Smooth muscle cell (in vitro differentiated cells): ENCODE measurements at regions not wholly inside any gene's neighbourhood (a gene's known extent, or its start where the extent isn't known, plus 50 kb on each side); places are given as distances from the start of the nearest gene placed in this dataset.

Experiments used
- DNase-seq: peaks from one replicate; lab custom pipeline; 2025; ENCODE audit not compliant: unreplicated experiment; lab: John Stamatoyannopoulos, UW
- H2AFZ ChIP-seq: fragments of 200-600 bp; sonication (generic); 2 replicates; pipeline ENCODE4 v1.6.0; 2016; ENCODE audit warnings: antibody characterized with exemption, low read depth, mild to moderate bottlenecking
- H3F3A ChIP-seq: fragments of 200-600 bp; sonication (generic); 2 replicates; pipeline ENCODE4 v1.6.0; 2017; ENCODE audit warnings: antibody characterized with exemption, low read depth
- H3K27ac ChIP-seq: fragments of 200-600 bp; sonication (generic); 2 replicates; pipeline ENCODE4 v1.5.1; 2016; ENCODE audit warnings: low read depth, mild to moderate bottlenecking
- H3K27me3 ChIP-seq: fragments of 200-600 bp; sonication (generic); 2 replicates; pipeline ENCODE4 v1.6.1; 2016; ENCODE audit warnings: low read depth, mild to moderate bottlenecking
- H3K36me3 ChIP-seq: fragments of 200-600 bp; sonication (generic); 2 replicates; pipeline ENCODE4 v1.5.1; 2016; ENCODE audit warnings: low read depth
- H3K4me1 ChIP-seq: fragments of 200-600 bp; sonication (generic); 2 replicates; pipeline ENCODE4 v1.5.1; 2016; ENCODE audit warnings: low read depth
- H3K4me2 ChIP-seq: fragments of 200-600 bp; sonication (generic); 2 replicates; pipeline ENCODE4 v1.6.0; 2016; ENCODE audit warnings: mild to moderate bottlenecking
- H3K4me3 ChIP-seq: fragments of 200-600 bp; sonication (generic); 2 replicates; pipeline ENCODE4 v1.5.1; 2016; ENCODE audit warnings: mild to moderate bottlenecking
- H3K79me2 ChIP-seq: fragments of 200-600 bp; sonication (generic); 2 replicates; pipeline ENCODE4 v1.6.0; 2016; ENCODE audit warnings: low read depth, mild to moderate bottlenecking
- H3K9ac ChIP-seq: fragments of 200-600 bp; sonication (generic); 2 replicates; pipeline ENCODE4 v1.6.0; 2016; ENCODE audit warnings: low read depth
- H3K9me3 ChIP-seq: fragments of 200-600 bp; sonication (generic); replicated peaks from 2 replicates; pipeline ENCODE4 v1.5.1; 2016; ENCODE audit warnings: low read depth
- H4K20me1 ChIP-seq: fragments of 200-600 bp; sonication (generic); 2 replicates; pipeline ENCODE4 v1.6.0; 2016; ENCODE audit warnings: low read depth
- WGBS: methylation state at CpG from one replicate; pipeline ENCODE4 v1.1.7; 2016; ENCODE audit warnings: low lambda C conversion rate; 5-methylcytosine and 5-hydroxymethylcytosine counted together
- TF ChIP-seq, protein P1 (sequence below): fragments of 200-600 bp; sonication (generic); IDR thresholded peaks from 2 replicates; pipeline ENCODE4 v1.5.1; 2017; ENCODE audit warnings: borderline replicate concordance, mild to moderate bottlenecking, antibody characterized with exemption; ENCODE audit not compliant: insufficient read depth, poor library complexity, severe bottlenecking

DNA sequence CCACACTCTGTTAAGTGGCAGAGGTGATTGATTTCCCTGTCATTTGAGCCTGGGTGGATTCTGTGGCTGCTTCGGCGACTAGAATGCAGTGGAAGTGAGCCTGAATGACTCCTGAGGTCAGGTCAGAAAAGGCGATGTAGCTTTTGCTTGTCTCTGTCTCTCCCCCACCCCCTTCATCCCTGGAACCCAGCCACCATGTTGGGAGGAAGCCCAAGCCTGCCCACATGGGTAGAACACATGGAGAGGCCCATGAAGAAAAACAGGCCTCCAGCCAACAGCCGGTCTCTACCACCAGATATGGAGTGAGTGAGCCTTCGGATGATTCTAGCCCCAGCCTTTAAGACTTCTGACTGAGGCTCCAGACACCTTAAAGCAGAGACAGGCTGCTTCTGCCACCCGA lies 181.0 kb downstream of the TFAP2C start:
- no peaks in the 10 kb centered on the region for H3K9me3 ChIP-seq
- WGBS, result 86% methylated on average over 6 of the region's 6 CpGs
- H3K79me2 ChIP-seq, result no peaks in the 10 kb centered on the region
- TF ChIP-seq, protein P1, sequence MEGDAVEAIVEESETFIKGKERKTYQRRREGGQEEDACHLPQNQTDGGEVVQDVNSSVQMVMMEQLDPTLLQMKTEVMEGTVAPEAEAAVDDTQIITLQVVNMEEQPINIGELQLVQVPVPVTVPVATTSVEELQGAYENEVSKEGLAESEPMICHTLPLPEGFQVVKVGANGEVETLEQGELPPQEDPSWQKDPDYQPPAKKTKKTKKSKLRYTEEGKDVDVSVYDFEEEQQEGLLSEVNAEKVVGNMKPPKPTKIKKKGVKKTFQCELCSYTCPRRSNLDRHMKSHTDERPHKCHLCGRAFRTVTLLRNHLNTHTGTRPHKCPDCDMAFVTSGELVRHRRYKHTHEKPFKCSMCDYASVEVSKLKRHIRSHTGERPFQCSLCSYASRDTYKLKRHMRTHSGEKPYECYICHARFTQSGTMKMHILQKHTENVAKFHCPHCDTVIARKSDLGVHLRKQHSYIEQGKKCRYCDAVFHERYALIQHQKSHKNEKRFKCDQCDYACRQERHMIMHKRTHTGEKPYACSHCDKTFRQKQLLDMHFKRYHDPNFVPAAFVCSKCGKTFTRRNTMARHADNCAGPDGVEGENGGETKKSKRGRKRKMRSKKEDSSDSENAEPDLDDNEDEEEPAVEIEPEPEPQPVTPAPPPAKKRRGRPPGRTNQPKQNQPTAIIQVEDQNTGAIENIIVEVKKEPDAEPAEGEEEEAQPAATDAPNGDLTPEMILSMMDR, result no peak
- H3K36me3 ChIP-seq, result no peaks in the 10 kb centered on the region
- H3K4me3 ChIP-seq, result no peak overlapping the region
- DNase-seq, result no peak
- H3K4me1 ChIP-seq, result peaks cover 23% of the 10 kb centered on the region
- H3K9ac ChIP-seq, result no peak overlapping the region
- no peaks in the 10 kb centered on the region for H3F3A ChIP-seq
- no peaks in the 10 kb centered on the region for H4K20me1 ChIP-seq
- no peak overlapping the region for H2AFZ ChIP-seq
- H3K4me2 ChIP-seq, result no peak overlapping the region
- H3K27ac ChIP-seq, result no peak overlapping the region
- H3K27me3 ChIP-seq, result peaks cover 4% of the 10 kb centered on the region

DNA sequence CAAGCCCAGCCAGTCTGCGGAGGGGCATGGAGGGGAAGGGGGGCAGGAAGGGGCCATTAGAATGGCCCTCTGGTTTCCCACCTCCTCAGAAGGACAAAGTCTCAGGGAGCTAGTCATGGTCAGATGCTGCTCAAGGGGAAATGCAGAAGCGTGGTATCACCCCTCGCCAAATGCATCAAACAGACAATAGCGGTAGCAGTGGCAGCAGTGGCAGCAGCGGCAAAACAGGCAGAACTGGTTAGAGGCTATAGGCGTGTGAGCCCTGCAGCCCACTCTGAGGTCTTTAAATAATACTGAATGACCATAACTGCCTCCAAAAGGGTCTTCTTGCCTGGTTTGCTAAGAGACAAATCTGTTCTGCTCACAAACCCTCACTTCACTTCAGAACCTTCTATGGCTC lies 186.7 kb downstream of the TFAP2C start:
- Histone ChIP-seq H2AFZ (no peak overlapping the region), H3K4me1 (no peaks in the 10 kb centered on the region), H4K20me1 (no peaks in the 10 kb centered on the region), H3K79me2 (no peaks in the 10 kb centered on the region), H3K4me2 (no peak overlapping the region), H3K4me3 (no peak overlapping the region), H3K27me3 (no peaks in the 10 kb centered on the region), H3K36me3 (no peaks in the 10 kb centered on the region), H3K27ac (no peak overlapping the region), H3F3A (no peaks in the 10 kb centered on the region), H3K9ac (no peak overlapping the region), H3K9me3 (no peaks in the 10 kb centered on the region)
- TF ChIP-seq, protein P1, result no peak
- DNase-seq, result no peak
- WGBS, result 40% methylated on average over 6 of the region's 6 CpGs

DNA sequence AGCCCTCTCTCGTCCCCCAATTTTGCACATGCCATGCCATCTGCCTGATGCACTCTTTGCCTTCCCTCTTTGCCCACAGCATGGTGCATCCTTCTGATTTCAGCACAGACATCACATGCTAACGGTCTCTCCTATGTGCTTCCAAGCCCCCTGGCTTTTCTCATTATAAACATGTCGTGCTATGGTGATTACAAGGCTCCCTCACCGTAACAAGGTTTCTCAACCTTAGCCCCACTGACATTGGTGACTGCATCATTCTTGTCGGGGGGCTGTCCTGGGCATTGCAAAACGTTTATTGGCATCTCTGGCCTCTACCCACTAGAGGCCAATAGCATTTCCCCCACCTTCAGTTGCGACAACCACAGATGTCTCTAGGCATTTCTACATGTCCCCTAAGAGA lies 187.2 kb downstream of the TFAP2C start:
- no peaks in the 10 kb centered on the region for H3K27me3 ChIP-seq
- no peak for DNase-seq
- TF ChIP-seq, protein P1, result no peak
- H3K4me3 ChIP-seq, result no peak overlapping the region
- H3K4me1 ChIP-seq, result no peaks in the 10 kb centered on the region
- no peaks in the 10 kb centered on the region for H3K36me3 ChIP-seq
- H3K4me2 ChIP-seq, result no peak overlapping the region
- H3K9me3 ChIP-seq, result no peaks in the 10 kb centered on the region
- 77% methylated on average over 7 of the region's 7 CpGs for WGBS
- no peaks in the 10 kb centered on the region for H4K20me1 ChIP-seq
- H3K9ac ChIP-seq, result no peak overlapping the region
- no peak overlapping the region for H2AFZ ChIP-seq
- no peak overlapping the region for H3K27ac ChIP-seq
- H3F3A ChIP-seq, result no peaks in the 10 kb centered on the region
- no peaks in the 10 kb centered on the region for H3K79me2 ChIP-seq

DNA sequence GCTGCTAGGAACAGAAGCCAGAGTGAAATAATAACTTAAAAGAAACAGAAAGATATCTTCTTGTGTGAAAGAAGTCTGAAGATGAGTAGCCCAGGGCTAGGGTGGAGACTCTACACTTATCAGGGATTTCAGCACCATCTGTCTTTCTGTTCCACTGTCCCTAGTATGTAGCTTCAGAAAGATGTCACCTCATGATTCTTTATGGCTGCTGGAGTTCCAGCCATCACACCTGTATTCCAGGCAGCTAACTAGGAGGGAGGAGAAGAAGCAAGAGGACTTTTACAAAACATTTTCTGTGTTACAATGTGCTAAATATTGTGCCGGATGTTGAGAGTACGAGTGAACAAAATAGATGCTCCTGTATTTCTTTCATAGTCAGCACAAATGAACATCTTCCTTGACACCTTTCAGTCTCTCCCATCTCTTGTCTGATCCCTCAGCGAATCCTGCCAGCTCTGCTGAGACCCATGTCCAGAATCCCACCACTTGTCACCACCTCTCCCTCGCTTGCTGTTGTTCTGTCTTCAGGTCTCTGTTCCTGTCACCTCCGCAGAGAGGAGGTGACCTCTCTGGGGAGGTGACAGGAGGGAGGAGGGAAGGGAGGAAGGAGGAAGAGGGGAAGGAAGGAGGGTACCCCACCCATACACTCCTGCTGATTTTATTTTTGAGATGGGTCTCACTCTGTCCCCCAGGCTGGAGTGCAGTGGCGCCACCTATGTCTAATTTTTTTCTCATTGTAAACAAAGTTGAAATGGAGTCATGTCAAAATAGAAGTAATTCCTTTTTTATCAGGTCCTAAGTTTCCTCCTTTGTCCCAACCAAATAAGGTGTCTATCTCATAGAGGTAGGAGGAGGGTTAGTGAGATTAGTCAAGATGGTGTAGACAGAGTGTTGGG lies 188.9 kb downstream of the TFAP2C start:
- Histone ChIP-seq H3K36me3 (no peaks in the 10 kb centered on the region), H3K4me1 (no peaks in the 10 kb centered on the region), H3K27ac (no peak overlapping the region), H3F3A (no peaks in the 10 kb centered on the region), H3K9ac (no peak overlapping the region), H3K4me3 (no peak overlapping the region), H3K79me2 (no peaks in the 10 kb centered on the region), H3K4me2 (no peak overlapping the region), H3K27me3 (no peaks in the 10 kb centered on the region), H4K20me1 (no peaks in the 10 kb centered on the region), H3K9me3 (no peaks in the 10 kb centered on the region), H2AFZ (no peak overlapping the region)
- TF ChIP-seq, protein P1, result no peak
- WGBS, result 90% methylated on average over 6 of the region's 6 CpGs
- no peak for DNase-seq
